Neural cell (in vitro differentiated cells): ENCODE measurements at regions not wholly inside any gene's neighbourhood (a gene's known extent, or its start where the extent isn't known, plus 50 kb on each side); places are given as distances from the start of the nearest gene placed in this dataset.

Experiments used
- small RNA-seq, 3 experiments: library from RNA; depleted of rRNA; stranded (forward); fragments of <200 nt; gene quantifications; one replicate each; pipeline ENCODE3, GENCODE V24; 2012

Small RNA genes lying in the stretch of these regions (small RNA-seq; reads per million reads assigned to genes)
- gene AC068138.1 (0 reads per million in 3 experiments), gene MIR5702 (0 to 0.36 (median 0) reads per million in 3 experiments)
